ENCODE measurements at regions not wholly inside any gene's neighbourhood (a gene's known extent, or its start where the extent isn't known, plus 50 kb on each side); places are given as distances from the start of the nearest gene placed in this dataset.

- TF ChIP-seq GABPA (IDR thresholded peaks at IDR 0.05; ENCODE audit: borderline replicate concordance, insufficient read depth, low read length) (no peak), CTCF (IDR thresholded peaks at IDR 0.05; ENCODE audit: control extremely low read depth in 1 of 3, insufficient read depth in 1 of 3, low read depth in 1 of 3, low read length in 3 of 3) (peak in 2 of 3 experiments; percentile 51 to 62; a peak in 2 of 4 replicates), ZNF274 (IDR thresholded peaks at IDR 0.05; ENCODE audit: borderline replicate concordance, extremely low read depth, low read length) (no peak), RNF2 (IDR thresholded peaks at IDR 0.05; ENCODE audit: borderline replicate concordance, low read depth, low read length, missing control alignments, poor library complexity, severe bottlenecking) (no peak), BCL11A (IDR thresholded peaks at IDR 0.05; ENCODE audit: low read depth in 2 of 2, low read length in 2 of 2) (no peak), RFX5 (IDR thresholded peaks at IDR 0.05; ENCODE audit: borderline replicate concordance, low read depth, low read length) (no peak), POLR2A (IDR thresholded peaks at IDR 0.05; ENCODE audit: control extremely low read depth in 1 of 2, low read depth in 2 of 2, low read length in 2 of 2) (no peak), EZH2 (IDR thresholded peaks at IDR 0.05; ENCODE audit: low read depth, low read length, severe bottlenecking) (no peak)
- TF ChIP-seq, protein P1, sequence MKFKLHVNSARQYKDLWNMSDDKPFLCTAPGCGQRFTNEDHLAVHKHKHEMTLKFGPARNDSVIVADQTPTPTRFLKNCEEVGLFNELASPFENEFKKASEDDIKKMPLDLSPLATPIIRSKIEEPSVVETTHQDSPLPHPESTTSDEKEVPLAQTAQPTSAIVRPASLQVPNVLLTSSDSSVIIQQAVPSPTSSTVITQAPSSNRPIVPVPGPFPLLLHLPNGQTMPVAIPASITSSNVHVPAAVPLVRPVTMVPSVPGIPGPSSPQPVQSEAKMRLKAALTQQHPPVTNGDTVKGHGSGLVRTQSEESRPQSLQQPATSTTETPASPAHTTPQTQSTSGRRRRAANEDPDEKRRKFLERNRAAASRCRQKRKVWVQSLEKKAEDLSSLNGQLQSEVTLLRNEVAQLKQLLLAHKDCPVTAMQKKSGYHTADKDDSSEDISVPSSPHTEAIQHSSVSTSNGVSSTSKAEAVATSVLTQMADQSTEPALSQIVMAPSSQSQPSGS (IDR thresholded peaks at IDR 0.05; ENCODE audit: low read length): no peak
These were observed 631.5 kb downstream of the RAB28 start for GRCh38 chr4:12852338-12853307.
